GM13976 (cell line): ENCODE measurements at regions not wholly inside any gene's neighbourhood (a gene's known extent, or its start where the extent isn't known, plus 50 kb on each side); places are given as distances from the start of the nearest gene placed in this dataset.
"Not testable (repeated sequence)": the region's sequence is repeated elsewhere in the genome, so short reads cannot be mapped to it uniquely, and the experiment has no call there.

Experiments used
- DNase-seq: peaks from one replicate; pipeline ENCODE4 v3.0.0; 2012; ENCODE audit warnings: low spot score
- in situ Hi-C: fragments of 300-500 bp; cut with MboI; formaldehyde crosslinking; loops from one replicate; pipeline ENCODE4 v1.12.0; 2022; ENCODE audit warnings: low sequenced_read_pairs, mixed read lengths, inconsistent platforms; ENCODE audit not compliant: unreplicated experiment
- TF ChIP-seq, protein P1 (sequence below): IDR thresholded peaks from 2 replicates; pipeline ENCODE4 v1.5.1; 2012; ENCODE audit warnings: borderline replicate concordance, mild to moderate bottlenecking; ENCODE audit not compliant: insufficient read depth; ENCODE audit errors: extremely low read depth, missing control alignments, control extremely low read depth

DNA sequence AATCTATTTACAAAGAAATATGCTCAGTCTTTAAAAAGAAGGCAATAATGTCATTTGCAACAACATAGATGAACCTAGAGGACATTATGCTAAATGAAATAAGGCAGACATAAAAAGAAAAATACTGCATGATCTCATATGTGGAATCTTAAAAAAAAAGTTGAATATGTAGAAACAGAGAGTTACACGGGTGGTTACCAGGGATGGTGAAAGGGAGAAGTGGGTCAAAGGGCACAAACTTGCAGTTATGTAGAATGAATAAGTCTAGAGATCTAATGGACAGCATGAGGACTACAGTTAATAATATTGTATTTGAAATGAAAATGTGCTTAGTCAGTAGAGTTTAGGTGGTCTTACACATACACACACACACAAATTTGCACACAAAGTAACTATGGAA is 88.2 kb upstream of the CCDC71L start:
- TF ChIP-seq, protein P1, sequence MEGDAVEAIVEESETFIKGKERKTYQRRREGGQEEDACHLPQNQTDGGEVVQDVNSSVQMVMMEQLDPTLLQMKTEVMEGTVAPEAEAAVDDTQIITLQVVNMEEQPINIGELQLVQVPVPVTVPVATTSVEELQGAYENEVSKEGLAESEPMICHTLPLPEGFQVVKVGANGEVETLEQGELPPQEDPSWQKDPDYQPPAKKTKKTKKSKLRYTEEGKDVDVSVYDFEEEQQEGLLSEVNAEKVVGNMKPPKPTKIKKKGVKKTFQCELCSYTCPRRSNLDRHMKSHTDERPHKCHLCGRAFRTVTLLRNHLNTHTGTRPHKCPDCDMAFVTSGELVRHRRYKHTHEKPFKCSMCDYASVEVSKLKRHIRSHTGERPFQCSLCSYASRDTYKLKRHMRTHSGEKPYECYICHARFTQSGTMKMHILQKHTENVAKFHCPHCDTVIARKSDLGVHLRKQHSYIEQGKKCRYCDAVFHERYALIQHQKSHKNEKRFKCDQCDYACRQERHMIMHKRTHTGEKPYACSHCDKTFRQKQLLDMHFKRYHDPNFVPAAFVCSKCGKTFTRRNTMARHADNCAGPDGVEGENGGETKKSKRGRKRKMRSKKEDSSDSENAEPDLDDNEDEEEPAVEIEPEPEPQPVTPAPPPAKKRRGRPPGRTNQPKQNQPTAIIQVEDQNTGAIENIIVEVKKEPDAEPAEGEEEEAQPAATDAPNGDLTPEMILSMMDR: no peak
- in situ Hi-C loops: loop anchor here (25.0 kb wide), 1 partner anchor 562 kb away; no protein-coding TSS in a partner anchor
- DNase-seq: no peak

DNA sequence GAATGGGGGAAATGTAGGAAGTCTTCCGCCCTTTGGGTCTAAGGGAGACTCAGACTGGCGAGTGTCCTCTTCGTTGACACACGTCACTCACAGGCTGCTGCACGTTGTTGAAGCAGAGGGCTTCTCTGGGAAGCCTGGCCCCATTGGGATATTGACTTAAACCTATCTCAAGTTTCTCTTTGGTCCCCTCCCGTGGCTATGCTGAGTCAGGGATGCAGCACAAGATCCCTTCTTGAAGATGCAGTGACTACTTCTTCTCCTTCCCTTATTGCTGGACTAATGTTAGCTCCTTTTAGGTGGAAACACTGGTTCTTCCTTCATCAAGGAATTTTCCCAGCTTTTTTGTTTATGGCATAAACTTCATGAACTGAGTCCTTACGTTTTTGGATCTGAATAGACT is 89.8 kb upstream of the CCDC71L start:
- TF ChIP-seq, protein P1: no peak
- DNase-seq: no peak
- in situ Hi-C loops: no loop called here

DNA sequence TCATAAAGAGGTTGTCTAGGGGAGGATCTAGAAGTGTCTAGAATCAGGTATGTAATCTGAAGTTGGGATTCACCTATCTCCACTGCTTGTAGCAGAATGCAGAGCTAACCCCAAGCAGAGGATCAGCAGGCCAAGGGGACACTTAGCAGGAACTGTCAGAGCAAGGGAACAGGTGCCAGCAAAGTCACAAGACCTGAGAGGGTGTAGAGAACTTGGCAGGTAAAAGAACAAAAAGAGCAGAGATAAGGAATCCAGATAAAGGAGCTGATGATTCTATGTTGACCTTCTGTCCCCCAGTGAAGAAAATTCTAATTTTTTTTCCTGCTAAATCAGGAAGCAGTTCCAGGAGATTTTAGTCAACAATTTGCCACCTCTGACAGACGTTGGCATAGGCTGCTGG is 91.4 kb upstream of the CCDC71L start:
- no peak for DNase-seq
- TF ChIP-seq, protein P1: no peak
- in situ Hi-C loops: no loop called here

DNA sequence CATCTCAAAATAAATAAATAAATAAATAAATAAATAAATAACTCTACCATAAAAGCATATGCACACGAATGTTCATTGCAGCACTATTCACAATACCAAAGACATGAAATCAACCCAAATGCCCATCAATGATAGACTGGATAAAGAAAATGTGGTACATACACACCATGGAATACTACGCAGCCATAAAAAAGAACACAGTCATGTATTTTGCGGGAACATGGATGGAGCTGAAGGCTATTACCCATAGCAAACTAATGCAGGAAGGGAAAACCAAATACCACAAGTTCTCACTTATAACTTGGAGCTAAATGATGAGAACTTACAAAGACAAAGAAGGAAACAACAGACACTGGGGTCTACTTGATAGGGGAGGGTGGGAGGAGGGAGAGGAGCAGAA is 94.1 kb upstream of the CCDC71L start:
- DNase-seq, in situ Hi-C loops: not testable (repeated sequence)

DNA sequence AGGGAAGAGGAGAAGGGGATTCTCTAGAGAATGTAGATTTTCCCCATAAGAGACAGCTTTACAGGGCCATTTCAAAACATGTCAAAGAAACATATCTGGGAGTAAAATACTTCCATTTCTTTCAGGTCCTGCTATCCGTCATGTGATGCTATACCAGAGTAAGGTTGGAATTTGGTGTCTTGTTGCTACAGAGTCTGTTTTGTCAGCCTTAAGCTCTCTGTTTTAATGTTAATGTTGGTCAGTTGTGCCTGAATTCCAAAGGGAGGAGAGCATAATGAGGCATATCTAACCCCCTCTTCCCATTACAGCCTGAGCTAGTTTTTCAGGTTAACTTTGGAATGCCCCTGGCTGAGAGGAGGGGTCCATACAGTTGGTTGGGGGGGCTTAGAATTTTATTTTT is 94.7 kb upstream of the CCDC71L start:
- in situ Hi-C loops: no loop called here
- TF ChIP-seq, protein P1: no peak
- DNase-seq: no peak

DNA sequence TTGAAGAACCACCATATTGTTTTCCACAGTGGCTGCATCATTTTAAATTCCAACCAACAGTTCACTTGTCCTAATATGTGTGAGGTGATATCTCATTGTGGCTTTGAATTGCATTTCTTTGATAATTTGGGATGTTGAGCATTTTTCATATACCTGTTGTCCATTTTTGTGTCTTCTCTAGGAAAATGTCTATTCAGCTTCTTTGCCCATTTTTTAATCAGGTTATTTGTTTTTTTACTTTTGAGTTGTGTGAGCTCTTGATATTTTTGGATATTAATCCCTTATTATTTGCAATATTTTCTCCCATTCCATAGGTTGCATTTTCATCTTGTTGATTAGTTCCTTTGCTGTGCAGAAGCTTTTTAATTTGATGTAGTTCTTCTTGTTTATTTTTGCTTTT is 95.1 kb upstream of the CCDC71L start:
- no peak for DNase-seq
- in situ Hi-C loops: no loop called here
- TF ChIP-seq, protein P1: no peak

DNA sequence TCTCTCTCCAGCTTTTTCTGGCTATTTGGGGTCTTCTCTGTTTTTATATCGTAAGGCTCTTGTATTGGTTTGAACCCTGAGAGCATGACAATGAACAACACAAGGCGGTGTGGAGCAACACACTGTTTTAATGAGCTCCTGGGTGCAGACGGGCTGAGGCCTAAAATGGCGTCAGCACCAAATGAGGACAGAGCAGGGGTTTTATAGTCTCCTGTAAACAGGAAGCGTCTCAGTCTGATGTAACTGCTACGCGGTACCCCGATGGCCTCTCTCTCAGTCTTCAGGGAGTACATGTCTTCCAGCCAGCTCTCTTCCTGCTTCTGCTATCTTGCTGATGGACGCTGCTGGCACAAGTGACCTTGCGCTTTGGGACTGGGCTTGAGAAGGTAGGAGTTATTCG is 95.9 kb upstream of the CCDC71L start:
- no peak for DNase-seq
- in situ Hi-C loops: no loop called here
- TF ChIP-seq, protein P1: no peak
